Karpas-422 (cell line): ENCODE measurements at regions not wholly inside any gene's neighbourhood (a gene's known extent, or its start where the extent isn't known, plus 50 kb on each side); places are given as distances from the start of the nearest gene placed in this dataset. TPM values are rescaled to one million over a fixed set of nuclear protein-coding genes. Genes with fewer than 3 reads are reported as not detected.

Source experiments
- DNase-seq: peaks from one replicate; pipeline ENCODE4 v3.0.0-alpha.2; 2015
- H2AFZ ChIP-seq: fragments of 200-600 bp; sonication (generic); 2 replicates; pipeline ENCODE4 v1.6.1; 2014; ENCODE audit warnings: antibody characterized with exemption, low read length, mixed read lengths
- H3K27ac ChIP-seq: fragments of 200-600 bp; sonication (generic); 2 replicates; pipeline ENCODE4 v1.5.1; 2014; ENCODE audit warnings: mild to moderate bottlenecking, low read length, moderate library complexity
- H3K27me3 ChIP-seq: fragments of 200-600 bp; sonication (generic); 2 replicates; pipeline ENCODE4 v1.6.1; 2014; ENCODE audit warnings: low read length, mixed read lengths
- H3K36me3 ChIP-seq: fragments of 200-600 bp; sonication (generic); 2 replicates; pipeline ENCODE4 v1.6.1; 2014; ENCODE audit warnings: low read length, mixed read lengths; ENCODE audit not compliant: insufficient read depth
- H3K4me1 ChIP-seq: fragments of 200-600 bp; sonication (generic); 2 replicates; pipeline ENCODE4 v1.6.1; 2014; ENCODE audit warnings: mild to moderate bottlenecking, low read length, mixed read lengths
- H3K4me2 ChIP-seq: fragments of 200-600 bp; sonication (generic); 2 replicates; pipeline ENCODE4 v1.6.1; 2014; ENCODE audit warnings: low read length, low read depth, mild to moderate bottlenecking; ENCODE audit not compliant: poor library complexity, severe bottlenecking
- H3K4me3 ChIP-seq: fragments of 200-600 bp; sonication (generic); 2 replicates; pipeline ENCODE4 v1.5.1; 2014; ENCODE audit warnings: mild to moderate bottlenecking, antibody characterized with exemption, low read length, mixed read lengths
- H3K79me2 ChIP-seq: fragments of 200-600 bp; sonication (generic); 2 replicates; pipeline ENCODE4 v1.6.1; 2014; ENCODE audit warnings: mild to moderate bottlenecking, low read length, mixed read lengths
- H3K9ac ChIP-seq: fragments of 200-600 bp; sonication (generic); 2 replicates; pipeline ENCODE4 v1.6.0; 2014; ENCODE audit warnings: low read length
- H3K9me2 ChIP-seq: fragments of 200-600 bp; sonication (generic), shearing (Covaris generic); replicated peaks from 2 replicates; pipeline ENCODE4 v1.6.0; 2014; ENCODE audit warnings: mild to moderate bottlenecking, low read length, moderate library complexity; ENCODE audit not compliant: insufficient read depth
- H3K9me3 ChIP-seq: fragments of 300-700, 200-600 bp; sonication (generic); 2 replicates; pipeline ENCODE4 v1.6.1; 2014; ENCODE audit warnings: low read length, mixed read lengths
- H4K20me1 ChIP-seq: fragments of 200-600 bp; sonication (generic); 2 replicates; pipeline ENCODE4 v1.6.1; 2014; ENCODE audit warnings: mild to moderate bottlenecking, antibody characterized with exemption, low read length, low read depth; ENCODE audit not compliant: insufficient read depth
- small RNA-seq: library from RNA; depleted of rRNA; stranded (forward); fragments of <200 nt; gene quantifications from one replicate; pipeline ENCODE3, GENCODE V24; 2014

- Histone ChIP-seq H3K4me2 (no peak overlapping the region), H3K9me3 (peaks cover 19% of the 10 kb centered on the region; the same call in 1 of the 2 replicates), H3K27me3 (peaks cover 11% of the 10 kb centered on the region; the same call in 1 of the 2 replicates), H3K9me2 (no peaks in the 10 kb centered on the region), H3K27ac (no peak overlapping the region), H4K20me1 (no peaks in the 10 kb centered on the region), H3K4me3 (no peak overlapping the region), H3K36me3 (no peaks in the 10 kb centered on the region; the same call in 1 of the 2 replicates), H3K79me2 (no peaks in the 10 kb centered on the region), H2AFZ (no peak overlapping the region), H3K9ac (no peak overlapping the region), H3K4me1 (peaks cover 7% of the 10 kb centered on the region)
- no peak for DNase-seq
Observed at GRCh38 chr14:51789596-51789995, 70.8 kb upstream of the GNG2 start.

DNA sequence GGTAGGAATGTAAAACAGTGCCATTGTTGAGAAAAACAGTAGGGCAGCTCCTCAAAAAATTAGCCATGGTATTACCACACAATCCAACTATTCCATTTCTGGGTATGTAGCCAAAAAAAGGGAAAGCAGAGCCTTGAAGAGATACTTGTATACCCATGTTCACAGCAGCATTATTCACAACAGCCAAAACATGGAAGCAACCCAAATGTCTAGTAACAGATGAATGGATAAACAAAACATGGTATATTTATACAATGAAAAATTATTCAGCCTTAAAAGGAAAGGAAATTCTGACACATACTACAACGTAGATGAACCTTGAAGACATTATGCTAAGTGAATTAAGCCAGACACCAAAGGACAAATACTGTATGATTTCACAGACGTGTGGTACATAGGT, 67.6 kb upstream of the GNG2 start:
- DNase-seq: no peak
- H3K4me2 ChIP-seq: no peak overlapping the region
- no peaks in the 10 kb centered on the region for H3K36me3 ChIP-seq
- H3K9me3 ChIP-seq: no peaks in the 10 kb centered on the region
- 0 out of 2 replicates have a peak, but pooled peaks cover 4% of the 10 kb centered on the region for H3K27me3 ChIP-seq
- no peaks in the 10 kb centered on the region for H3K9me2 ChIP-seq
- H3K4me3 ChIP-seq: no peak overlapping the region
- no peaks in the 10 kb centered on the region for H4K20me1 ChIP-seq
- H3K27ac ChIP-seq: no peak overlapping the region
- H3K9ac ChIP-seq: no peak overlapping the region
- H3K79me2 ChIP-seq: no peaks in the 10 kb centered on the region
- H3K4me1 ChIP-seq: peaks cover 7% of the 10 kb centered on the region
- H2AFZ ChIP-seq: peak overlapping the region; percentile 23; the same call in 1 of the 2 replicates

DNA sequence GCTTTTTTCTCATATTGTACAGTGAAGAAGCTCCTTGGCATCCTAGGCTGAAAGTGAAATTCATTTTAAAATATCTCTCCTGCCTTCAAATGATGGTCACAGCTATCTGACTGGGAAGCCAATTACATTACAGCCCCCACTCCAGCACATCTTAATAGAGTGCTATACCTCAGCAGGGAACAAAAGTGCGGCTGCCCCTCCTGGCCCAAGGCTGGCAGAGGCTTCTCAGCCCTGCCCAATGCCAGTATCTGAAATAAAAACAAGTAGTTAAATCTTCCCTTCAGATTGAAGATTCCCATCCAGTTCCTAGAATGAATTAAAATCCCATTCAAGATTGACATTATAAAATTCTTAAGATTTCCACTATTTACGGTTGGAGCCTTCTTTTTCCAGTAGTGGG, 54.9 kb upstream of the GNG2 start:
- no peaks in the 10 kb centered on the region for H4K20me1 ChIP-seq
- H3K4me3 ChIP-seq: no peak overlapping the region
- peaks cover 3% of the 10 kb centered on the region for H3K27me3 ChIP-seq
- no peaks in the 10 kb centered on the region for H3K4me1 ChIP-seq
- H2AFZ ChIP-seq: no peak overlapping the region
- H3K27ac ChIP-seq: no peak overlapping the region
- no peak overlapping the region for H3K4me2 ChIP-seq
- no peaks in the 10 kb centered on the region for H3K79me2 ChIP-seq
- no peaks in the 10 kb centered on the region for H3K36me3 ChIP-seq
- H3K9me2 ChIP-seq: no peaks in the 10 kb centered on the region
- no peak for DNase-seq
- peaks cover 4% of the 10 kb centered on the region for H3K9me3 ChIP-seq
- H3K9ac ChIP-seq: no peak overlapping the region

DNA sequence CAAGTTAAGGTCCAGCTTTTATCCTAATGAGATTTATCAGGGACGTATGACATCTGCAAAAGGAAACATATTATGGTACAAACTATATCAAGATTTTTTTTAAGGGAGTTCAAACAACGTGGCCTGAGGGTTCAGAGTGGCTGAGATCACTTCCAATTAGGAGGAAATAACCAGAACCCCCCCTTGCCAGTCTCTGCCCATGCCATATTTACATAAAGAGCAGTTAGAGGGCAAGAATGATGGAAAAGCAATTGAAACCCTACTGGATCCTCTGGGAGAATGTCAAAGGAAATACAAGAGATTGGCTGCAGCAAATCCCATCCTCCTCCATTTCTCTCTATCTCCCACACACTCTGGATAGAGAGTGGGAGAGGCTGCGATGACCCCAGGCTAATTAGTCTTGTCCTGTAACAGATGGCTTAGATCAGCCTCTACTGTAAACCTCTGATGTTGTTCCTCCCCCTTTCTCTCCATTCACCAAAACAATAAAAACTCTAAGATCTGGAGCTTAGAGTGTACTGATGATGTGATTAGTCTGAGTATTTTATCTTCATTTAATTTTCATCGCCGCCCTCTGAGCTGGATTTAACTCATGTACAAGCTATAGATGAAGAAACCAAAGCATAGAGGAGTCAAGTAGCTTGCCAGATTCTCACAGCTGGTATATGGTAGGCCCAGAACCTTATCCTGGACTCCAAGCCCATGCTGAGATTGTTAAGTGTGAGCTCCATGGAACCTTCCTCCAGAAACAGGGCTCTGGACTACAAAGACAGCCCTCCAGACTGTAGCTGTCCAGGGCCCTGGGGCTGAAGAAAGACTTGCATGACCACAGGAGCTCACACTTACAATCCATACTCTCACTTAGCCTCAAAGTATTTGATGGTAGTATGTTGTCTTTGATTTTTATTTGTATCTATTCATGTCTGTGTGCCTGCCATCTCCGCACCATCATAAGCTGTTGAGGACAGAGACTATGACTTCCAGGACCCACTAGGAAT, 54.1 kb upstream of the GNG2 start:
- Histone ChIP-seq H3K36me3 (no peaks in the 10 kb centered on the region), H2AFZ (no peak overlapping the region), H3K4me1 (no peaks in the 10 kb centered on the region), H3K27ac (no peak overlapping the region), H3K9me2 (no peaks in the 10 kb centered on the region), H3K9ac (no peak overlapping the region), H4K20me1 (no peaks in the 10 kb centered on the region), H3K27me3 (peaks cover 3% of the 10 kb centered on the region), H3K4me3 (no peak overlapping the region), H3K4me2 (no peak overlapping the region), H3K79me2 (no peaks in the 10 kb centered on the region), H3K9me3 (peaks cover 4% of the 10 kb centered on the region)
- no peak for DNase-seq

- Histone ChIP-seq H2AFZ (no peak overlapping the region; the same call in 1 of the 2 replicates), H3K36me3 (no peaks in the 10 kb centered on the region), H3K9me3 (peaks cover 4% of the 10 kb centered on the region), H3K4me2 (no peak overlapping the region), H3K27ac (no peak overlapping the region), H3K9ac (no peak overlapping the region), H3K4me1 (no peaks in the 10 kb centered on the region), H3K9me2 (no peaks in the 10 kb centered on the region), H3K4me3 (no peak overlapping the region), H3K27me3 (no peaks in the 10 kb centered on the region; the same call in 1 of the 2 replicates), H4K20me1 (no peaks in the 10 kb centered on the region), H3K79me2 (no peaks in the 10 kb centered on the region)
- DNase-seq: no peak
Observed at GRCh38 chr14:51807356-51807755, 53.1 kb upstream of the GNG2 start.

Small RNAs in the stretch of these regions (small RNA-seq; reads per million reads assigned to genes)
- gene AL079307.3: not detected
